ENCODE measurements at regions not wholly inside any gene's neighbourhood (a gene's known extent, or its start where the extent isn't known, plus 50 kb on each side); places are given as distances from the start of the nearest gene placed in this dataset.

DNA sequence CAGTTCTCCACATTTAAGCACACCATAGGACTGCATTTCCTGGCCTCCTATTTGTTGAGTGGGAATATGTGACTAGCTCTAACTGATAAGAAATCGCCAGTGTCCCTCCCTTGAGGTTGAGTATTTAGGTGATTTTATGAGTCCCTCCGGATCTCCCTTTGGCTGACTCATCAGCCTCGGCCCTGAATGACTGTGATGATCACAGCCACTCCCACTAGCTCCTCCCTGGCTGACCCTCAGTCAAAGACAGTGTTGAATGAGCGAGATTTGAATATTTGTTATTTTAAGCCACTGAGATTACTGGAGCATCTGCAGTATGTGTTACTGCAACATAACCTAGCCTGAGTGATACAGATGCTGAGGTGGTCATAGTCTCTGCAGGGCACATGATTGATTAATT is 515.3 kb downstream of the EPHB1 start:
- peaks cover 58% of the 10 kb centered on the region for H3K9me3 Mint-ChIP-seq
- TF ChIP-seq, protein P1, sequence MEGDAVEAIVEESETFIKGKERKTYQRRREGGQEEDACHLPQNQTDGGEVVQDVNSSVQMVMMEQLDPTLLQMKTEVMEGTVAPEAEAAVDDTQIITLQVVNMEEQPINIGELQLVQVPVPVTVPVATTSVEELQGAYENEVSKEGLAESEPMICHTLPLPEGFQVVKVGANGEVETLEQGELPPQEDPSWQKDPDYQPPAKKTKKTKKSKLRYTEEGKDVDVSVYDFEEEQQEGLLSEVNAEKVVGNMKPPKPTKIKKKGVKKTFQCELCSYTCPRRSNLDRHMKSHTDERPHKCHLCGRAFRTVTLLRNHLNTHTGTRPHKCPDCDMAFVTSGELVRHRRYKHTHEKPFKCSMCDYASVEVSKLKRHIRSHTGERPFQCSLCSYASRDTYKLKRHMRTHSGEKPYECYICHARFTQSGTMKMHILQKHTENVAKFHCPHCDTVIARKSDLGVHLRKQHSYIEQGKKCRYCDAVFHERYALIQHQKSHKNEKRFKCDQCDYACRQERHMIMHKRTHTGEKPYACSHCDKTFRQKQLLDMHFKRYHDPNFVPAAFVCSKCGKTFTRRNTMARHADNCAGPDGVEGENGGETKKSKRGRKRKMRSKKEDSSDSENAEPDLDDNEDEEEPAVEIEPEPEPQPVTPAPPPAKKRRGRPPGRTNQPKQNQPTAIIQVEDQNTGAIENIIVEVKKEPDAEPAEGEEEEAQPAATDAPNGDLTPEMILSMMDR (IDR thresholded peaks at IDR 0.05), result no peak
- DNase-seq, result no peak
- no peak overlapping the region for H3K4me3 Mint-ChIP-seq
- H3K4me1 Mint-ChIP-seq (ENCODE audit: low read depth), result no peaks in the 10 kb centered on the region
- no peaks in the 10 kb centered on the region for H3K36me3 Mint-ChIP-seq (ENCODE audit: low read depth)
- no peak overlapping the region for H3K27ac Mint-ChIP-seq
- no peaks in the 10 kb centered on the region; the same call in 1 of the 2 replicates for H3K27me3 Mint-ChIP-seq (ENCODE audit: insufficient read depth)

DNA sequence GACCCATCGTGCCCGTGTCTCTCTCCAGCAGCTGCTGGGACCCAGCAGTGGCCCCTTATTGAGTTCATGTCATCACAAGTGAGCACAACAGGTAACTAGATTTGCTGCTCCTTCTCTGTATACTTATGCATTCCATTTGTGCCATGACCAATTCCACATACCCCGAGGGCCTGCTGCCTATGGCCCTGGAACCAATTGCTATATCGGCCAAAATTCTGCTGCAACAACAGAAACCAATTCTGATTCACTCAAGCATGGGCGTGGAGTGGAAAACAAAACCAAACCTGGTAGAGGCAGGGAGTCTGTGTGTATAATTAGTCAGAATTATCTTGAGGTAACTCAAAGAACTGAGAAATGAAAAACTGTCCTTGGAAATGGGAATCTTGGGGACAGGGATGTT is 516.6 kb downstream of the EPHB1 start:
- no peak overlapping the region for H3K4me3 Mint-ChIP-seq
- no peak for DNase-seq
- H3K4me1 Mint-ChIP-seq (ENCODE audit: low read depth), result no peaks in the 10 kb centered on the region
- TF ChIP-seq, protein P1 (IDR thresholded peaks at IDR 0.05), result no peak
- H3K27me3 Mint-ChIP-seq (ENCODE audit: insufficient read depth), result no peaks in the 10 kb centered on the region; the same call in 1 of the 2 replicates
- H3K36me3 Mint-ChIP-seq (ENCODE audit: low read depth), result no peaks in the 10 kb centered on the region
- H3K9me3 Mint-ChIP-seq, result peaks cover 55% of the 10 kb centered on the region
- H3K27ac Mint-ChIP-seq, result no peak overlapping the region

DNA sequence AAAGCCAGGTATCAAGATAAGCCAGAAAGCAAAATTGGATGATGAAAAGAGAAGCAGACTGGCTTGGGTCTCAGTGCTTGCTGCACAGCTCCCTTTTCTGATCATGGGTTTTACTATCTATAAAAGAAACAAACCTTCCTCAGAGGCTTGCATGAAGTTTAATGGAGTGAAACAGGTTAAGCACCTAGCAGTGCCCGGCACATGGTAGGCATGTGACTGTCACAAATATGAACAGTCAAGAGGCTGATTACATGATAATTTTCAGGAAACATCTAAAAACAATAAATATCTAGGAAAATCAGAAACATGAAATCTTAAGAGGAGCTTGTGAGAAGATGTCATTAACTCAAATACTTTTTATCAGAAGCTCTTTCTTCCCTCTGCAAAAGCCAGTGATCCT is 519.2 kb downstream of the EPHB1 start:
- TF ChIP-seq, protein P1 (IDR thresholded peaks at IDR 0.05), result no peak
- H3K4me1 Mint-ChIP-seq (ENCODE audit: low read depth), result no peaks in the 10 kb centered on the region
- H3K4me3 Mint-ChIP-seq, result no peak overlapping the region
- H3K36me3 Mint-ChIP-seq (ENCODE audit: low read depth), result no peaks in the 10 kb centered on the region
- H3K9me3 Mint-ChIP-seq, result peaks cover 42% of the 10 kb centered on the region
- DNase-seq, result no peak
- no peaks in the 10 kb centered on the region for H3K27me3 Mint-ChIP-seq (ENCODE audit: insufficient read depth)
- H3K27ac Mint-ChIP-seq, result no peak overlapping the region

DNA sequence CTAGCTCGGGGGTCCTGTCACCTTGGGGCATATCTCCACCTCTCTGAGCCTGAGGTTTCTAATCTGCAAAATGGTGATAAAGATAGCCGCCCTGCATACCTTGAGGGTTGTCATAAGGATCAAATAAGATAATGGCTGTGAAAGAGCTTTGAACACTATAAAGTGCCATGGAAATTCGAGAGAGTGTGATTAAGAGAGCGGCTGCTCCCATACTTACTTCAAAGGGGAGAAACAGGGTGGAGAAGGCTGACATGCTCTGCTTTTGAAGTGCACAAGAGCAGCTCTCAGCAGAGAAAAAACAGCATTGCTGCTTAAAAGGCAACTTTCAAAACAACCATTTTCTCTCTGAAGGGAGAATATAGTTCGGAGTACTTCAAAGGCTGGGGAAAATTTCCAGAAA is 529.2 kb downstream of the EPHB1 start:
- Mint-ChIP-seq H3K27me3 (ENCODE audit: insufficient read depth) (no peaks in the 10 kb centered on the region; the same call in 1 of the 2 replicates), H3K4me3 (no peak overlapping the region), H3K36me3 (ENCODE audit: low read depth) (no peaks in the 10 kb centered on the region), H3K27ac (no peak overlapping the region), H3K4me1 (ENCODE audit: low read depth) (no peaks in the 10 kb centered on the region), H3K9me3 (peaks cover 21% of the 10 kb centered on the region)
- TF ChIP-seq, protein P1 (IDR thresholded peaks at IDR 0.05), result no peak
- DNase-seq, result no peak

DNA sequence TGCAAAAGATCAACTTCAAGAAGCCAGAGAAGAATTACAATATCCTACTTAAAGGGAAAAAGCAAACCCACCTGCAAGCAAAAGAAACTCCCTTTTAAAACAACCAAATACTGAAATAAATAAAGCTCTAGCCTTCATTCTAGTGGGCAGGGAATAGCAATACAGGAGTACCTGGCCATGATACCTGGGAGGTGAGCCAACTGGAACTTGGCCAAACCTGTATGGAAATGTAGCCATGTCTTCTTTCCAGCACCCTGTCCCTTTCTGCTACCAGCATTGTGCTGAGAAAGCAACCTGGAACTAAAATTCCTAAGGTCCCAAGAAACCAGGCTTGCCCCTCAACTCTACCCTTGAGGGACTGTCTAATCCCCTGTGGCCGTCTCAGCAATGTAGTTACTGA is 530.0 kb downstream of the EPHB1 start:
- H3K27ac Mint-ChIP-seq, result no peak overlapping the region
- no peaks in the 10 kb centered on the region; the same call in 1 of the 2 replicates for H3K27me3 Mint-ChIP-seq (ENCODE audit: insufficient read depth)
- no peaks in the 10 kb centered on the region for H3K4me1 Mint-ChIP-seq (ENCODE audit: low read depth)
- TF ChIP-seq, protein P1 (IDR thresholded peaks at IDR 0.05), result no peak
- no peak for DNase-seq
- no peak overlapping the region for H3K4me3 Mint-ChIP-seq
- H3K9me3 Mint-ChIP-seq, result peaks cover 21% of the 10 kb centered on the region
- H3K36me3 Mint-ChIP-seq (ENCODE audit: low read depth), result no peaks in the 10 kb centered on the region

DNA sequence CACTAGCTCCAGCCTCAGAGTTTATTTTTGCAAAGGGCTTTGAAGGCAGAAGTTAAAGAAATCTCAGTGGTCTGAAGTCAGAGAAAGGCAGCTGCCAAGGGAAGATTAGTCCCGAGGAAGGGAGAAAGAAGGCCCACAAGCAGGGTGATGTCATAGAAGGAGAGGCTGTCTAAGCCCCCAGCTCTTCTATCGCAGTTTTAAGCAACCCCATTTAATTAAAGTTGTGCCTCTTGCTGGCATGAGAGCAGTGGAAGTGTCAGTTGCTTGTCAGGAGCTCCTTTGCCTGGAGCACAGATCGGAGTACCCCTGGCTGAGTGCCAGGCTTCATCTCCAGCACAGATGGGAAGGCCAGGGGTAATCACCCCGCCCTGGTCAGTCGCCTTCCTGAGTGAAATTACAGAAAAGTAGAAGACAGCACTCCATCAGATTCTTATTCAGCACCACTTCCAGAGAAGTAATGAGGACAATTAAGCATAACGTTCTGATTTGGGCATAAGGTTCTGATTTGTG is 530.7 kb downstream of the EPHB1 start:
- no peak overlapping the region for H3K4me3 Mint-ChIP-seq
- no peaks in the 10 kb centered on the region for H3K36me3 Mint-ChIP-seq (ENCODE audit: low read depth)
- peaks cover 27% of the 10 kb centered on the region for H3K9me3 Mint-ChIP-seq
- H3K27ac Mint-ChIP-seq, result no peak overlapping the region
- H3K4me1 Mint-ChIP-seq (ENCODE audit: low read depth), result no peaks in the 10 kb centered on the region
- TF ChIP-seq, protein P1 (IDR thresholded peaks at IDR 0.05), result no peak
- no peaks in the 10 kb centered on the region; the same call in 1 of the 2 replicates for H3K27me3 Mint-ChIP-seq (ENCODE audit: insufficient read depth)
- no peak for DNase-seq
